ENCODE measurements at regions not wholly inside any gene's neighbourhood (a gene's known extent, or its start where the extent isn't known, plus 50 kb on each side); places are given as distances from the start of the nearest gene placed in this dataset.
"Not testable (repeated sequence)": the region's sequence is repeated elsewhere in the genome, so short reads cannot be mapped to it uniquely, and the experiment has no call there.

DNA sequence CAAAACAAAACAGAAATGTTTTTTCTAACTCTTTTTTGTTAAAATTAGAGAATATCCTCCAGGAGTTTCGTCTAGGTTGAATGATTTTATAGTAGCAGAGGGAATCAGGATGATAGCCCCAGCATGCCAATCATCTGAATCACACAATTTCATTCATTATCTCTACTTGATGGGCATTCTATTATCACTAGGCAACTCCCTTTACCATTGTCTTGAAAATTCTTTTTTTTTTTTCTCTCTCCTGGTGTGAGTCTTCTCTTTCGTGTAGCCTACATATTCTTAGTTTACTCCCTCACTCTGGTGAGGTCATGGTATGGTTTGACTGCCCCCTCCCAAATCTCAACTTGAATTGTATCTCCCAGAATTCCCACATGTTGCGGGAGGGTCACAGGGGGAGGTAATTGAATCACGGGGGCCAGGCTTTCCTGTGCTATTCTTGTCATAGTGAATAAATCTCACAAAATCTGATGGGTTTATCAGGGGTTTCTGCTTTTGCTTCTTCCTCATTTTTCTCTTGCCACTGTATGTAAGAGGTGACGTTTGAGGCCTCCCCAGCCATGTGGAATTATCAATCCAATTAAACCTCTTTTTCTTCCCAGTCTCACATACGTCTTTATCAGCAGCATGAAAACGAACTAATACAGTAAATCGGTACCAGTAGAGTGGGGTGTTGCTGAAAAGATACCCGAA is 105.0 kb downstream of the OTUD1 start:
- no peak for DNase-seq (ENCODE audit: low read depth in 2 of 2)

DNA sequence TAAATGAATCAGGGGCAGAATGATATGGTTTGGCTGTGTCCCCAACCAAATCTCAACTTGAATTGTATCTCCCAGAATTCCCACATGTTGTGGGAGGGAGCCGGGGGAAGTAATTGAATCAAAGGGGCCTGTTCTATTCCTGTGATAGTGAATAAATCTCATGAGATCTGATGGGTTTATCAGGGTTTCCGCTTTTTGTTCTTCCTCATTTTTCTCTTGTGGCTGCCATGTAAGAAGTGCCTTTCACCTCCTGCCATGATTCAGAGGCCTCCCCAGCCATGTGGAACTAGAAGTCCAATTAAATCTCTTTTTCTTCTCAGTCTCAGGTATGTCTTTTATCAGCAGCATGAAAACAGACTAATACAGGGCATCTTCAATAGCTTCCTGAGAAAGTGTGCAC is 107.0 kb downstream of the OTUD1 start:
- DNase-seq (ENCODE audit: low read depth in 2 of 2) = not testable (repeated sequence)

- DNase-seq (ENCODE audit: low read depth in 2 of 2) = no peak
These were observed 118.0 kb downstream of the OTUD1 start for GRCh38 chr10:23556727-23557440.

GRCh38 chr10:23557777-23558176 is 118.9 kb downstream of the OTUD1 start:
- no peak for DNase-seq (ENCODE audit: low read depth in 2 of 2)

DNA sequence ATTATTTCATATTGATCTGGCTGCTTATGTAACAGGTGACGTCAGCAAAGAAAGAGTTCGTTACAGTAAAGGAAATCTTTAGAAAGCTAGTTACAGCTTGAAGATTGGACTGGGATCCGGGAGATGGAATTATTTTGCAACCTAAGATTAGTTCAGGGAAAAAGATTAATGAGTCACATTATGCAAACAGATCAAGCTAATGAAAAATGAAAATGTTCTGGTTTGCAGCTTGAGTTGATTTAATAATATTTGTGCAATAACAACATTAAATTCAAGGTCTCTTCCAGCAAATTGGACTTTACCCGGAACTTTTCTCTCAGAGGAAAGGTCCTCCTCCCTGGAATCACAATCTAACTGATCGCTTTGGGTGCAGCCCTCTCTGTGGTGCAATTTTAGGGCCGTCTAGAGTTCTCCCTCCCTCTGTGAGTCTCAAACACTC is 119.5 kb downstream of the OTUD1 start:
- DNase-seq (ENCODE audit: low read depth in 2 of 2) = no peak

DNA sequence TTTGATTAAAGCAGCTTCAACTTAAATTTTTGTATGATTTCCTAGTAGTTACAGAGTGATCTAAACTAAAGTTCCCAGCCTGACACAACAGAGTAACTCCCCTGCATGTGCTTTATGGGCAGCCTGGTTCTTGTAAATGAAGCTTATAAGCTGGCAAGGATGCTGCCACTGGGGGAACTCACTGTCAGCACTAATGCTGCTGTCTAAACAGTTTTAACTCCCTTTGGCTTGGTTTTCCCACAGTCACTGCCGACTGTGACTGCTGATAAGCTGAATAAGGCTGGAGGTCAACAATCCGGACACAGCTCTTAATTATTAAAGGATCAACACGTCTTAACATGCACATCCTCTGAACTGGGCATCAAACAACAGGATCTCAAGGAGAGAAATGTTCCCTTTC is 130.1 kb downstream of the OTUD1 start:
- DNase-seq (ENCODE audit: low read depth in 2 of 2) = no peak

GRCh38 chr10:23571884-23572283 is 133.0 kb downstream of the OTUD1 start:
- DNase-seq (ENCODE audit: low read depth in 2 of 2) = no peak

GRCh38 chr10:23581906-23582450 is 143.1 kb downstream of the OTUD1 start:
- DNase-seq (ENCODE audit: low read depth in 2 of 2) = no peak

GRCh38 chr10:23584396-23584795 is 145.5 kb downstream of the OTUD1 start:
- no peak for DNase-seq (ENCODE audit: low read depth in 2 of 2)

- DNase-seq (ENCODE audit: low read depth in 2 of 2) = no peak
These were observed 146.3 kb downstream of the OTUD1 start for GRCh38 chr10:23585186-23585585.

DNA sequence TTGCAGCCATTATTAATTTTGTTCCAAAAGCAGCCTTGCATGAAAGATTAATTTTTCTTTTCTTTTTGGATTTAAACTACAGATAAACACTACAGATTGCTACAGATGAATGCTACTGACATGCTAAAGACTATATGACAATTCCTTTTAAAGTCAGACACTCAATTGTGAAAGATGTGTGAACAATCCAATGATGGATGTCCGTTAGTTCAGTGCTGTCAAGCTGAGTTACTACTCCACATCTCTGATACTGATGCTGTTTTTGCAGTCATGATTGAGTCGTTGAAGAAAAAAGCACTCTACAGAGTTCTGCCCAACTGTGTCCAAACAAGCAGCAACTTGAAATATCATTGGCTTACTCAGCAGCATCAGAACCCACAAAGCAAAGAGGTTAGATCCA is 146.8 kb downstream of the OTUD1 start:
- DNase-seq (ENCODE audit: low read depth in 2 of 2) = no peak

DNA sequence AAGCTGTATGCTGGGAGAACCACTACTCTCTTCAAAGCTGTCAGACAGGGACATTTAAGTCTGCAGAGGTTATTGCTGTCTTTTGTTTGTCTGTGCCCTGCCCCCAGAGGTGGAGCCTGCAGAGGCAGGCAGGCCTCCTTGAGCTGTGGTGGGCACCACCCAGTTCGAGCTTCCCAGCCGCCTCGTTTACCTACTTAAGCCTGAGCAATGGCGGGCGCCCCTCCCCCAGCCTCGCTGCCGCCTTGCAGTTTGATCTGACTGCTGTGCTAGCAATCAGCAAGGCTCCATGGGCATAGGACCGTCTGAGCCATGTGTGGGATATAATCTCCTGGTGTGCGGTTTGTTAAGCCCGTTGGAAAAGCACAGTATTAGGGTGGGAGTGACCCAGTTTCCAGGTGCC is 156.4 kb downstream of the OTUD1 start:
- DNase-seq (ENCODE audit: low read depth in 2 of 2) = not testable (repeated sequence)

DNA sequence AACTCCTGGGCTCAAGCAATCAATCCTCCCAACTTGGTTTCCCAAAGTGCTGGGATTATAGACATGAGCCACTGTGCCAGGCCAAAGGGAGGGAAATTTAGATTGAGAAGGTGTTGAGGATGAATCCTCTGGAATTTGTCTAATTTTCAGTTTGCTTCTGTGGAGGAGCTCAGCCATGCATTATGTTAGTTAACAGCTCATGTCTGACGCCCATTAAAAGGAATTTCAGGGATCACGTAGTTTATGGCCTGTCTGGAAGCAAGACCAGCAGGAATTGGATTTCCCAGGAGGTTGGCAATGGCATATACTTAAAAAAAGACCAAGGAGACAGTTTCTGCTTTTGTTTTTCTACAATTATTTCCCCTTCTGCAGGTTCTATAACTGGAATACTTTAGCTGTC is 165.7 kb downstream of the OTUD1 start:
- no peak for DNase-seq (ENCODE audit: low read depth in 2 of 2)

DNA sequence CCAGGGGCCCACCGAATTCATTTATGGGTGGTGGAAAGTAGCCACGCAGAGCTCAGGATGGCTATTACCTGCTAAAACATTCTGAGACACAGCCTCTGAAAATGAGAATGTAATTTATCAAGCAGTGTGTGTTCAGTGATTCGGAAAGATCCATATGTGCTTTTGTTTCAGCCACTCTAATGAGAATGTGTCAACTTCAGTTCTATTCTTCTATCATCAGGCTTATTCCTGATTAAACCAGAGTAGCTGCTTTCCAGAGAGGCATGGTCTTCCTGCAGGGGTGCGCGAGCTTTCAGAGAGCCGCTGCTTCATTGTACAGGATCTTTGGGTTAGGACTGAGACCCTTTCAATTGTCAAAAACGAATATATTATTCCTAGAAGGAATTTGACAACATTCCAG is 167.6 kb downstream of the OTUD1 start:
- DNase-seq (ENCODE audit: low read depth in 2 of 2) = no peak

DNA sequence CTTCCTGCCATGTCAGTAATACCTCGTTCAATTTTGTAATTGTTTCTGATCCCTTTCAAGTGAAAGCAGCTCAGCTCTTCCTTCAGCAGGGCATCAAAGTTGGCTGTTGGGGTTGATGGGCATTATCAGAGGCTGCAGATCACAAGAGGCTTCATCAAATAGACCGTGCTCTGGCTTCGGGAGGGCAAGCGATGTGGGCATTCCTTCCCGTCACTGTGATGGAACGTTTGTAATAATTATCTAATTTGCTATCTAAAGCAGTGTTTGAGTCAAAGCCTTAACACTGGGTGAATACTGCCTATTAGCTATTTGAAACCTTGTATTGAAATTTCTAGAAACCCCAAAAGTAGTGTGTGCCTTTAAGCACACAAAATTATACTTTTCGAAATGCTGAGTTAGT is 170.1 kb downstream of the OTUD1 start:
- DNase-seq (ENCODE audit: low read depth in 2 of 2) = no peak

- DNase-seq (ENCODE audit: low read depth in 2 of 2) = no peak
These were observed 171.9 kb downstream of the OTUD1 start for GRCh38 chr10:23610626-23611307.

DNA sequence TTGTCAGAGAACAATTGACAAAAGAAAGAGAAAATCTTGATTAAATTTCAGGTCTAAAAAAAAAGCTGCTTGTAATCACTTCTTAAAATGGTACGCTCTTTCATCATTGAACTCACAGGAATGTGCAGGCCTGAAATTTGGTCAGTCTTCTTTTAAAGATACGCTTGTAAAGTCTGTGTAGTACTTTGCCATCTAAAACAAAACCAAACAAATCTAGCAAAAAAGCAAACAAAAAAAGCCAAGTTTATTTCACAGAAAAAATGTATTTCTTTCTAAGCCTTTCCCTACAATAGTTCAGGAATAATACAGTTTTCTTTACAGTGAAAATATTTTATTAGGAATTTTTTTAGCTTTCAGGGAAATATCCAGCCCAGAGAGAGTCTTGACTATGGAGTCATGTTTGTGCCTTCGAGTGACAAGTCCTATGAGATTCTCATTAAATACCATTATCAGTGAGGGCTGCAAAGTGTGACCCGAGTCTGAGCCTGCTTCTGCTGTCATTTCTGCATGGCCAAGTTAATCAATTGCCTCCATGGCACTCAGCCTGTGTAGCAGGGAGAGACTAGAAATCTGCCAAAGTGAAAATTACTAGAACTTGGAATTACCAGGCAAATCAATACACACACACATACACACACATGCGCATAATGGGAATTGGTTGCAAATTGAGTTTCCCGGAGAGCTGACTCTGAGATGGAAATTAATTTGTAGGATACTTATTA is 172.6 kb downstream of the OTUD1 start:
- DNase-seq (ENCODE audit: low read depth in 2 of 2) = no peak

GRCh38 chr10:23613900-23614299 is 175.0 kb downstream of the OTUD1 start:
- no peak for DNase-seq (ENCODE audit: low read depth in 2 of 2)

- no peak for DNase-seq (ENCODE audit: low read depth in 2 of 2)
These were observed 175.6 kb downstream of the OTUD1 start for GRCh38 chr10:23614483-23614882.

DNA sequence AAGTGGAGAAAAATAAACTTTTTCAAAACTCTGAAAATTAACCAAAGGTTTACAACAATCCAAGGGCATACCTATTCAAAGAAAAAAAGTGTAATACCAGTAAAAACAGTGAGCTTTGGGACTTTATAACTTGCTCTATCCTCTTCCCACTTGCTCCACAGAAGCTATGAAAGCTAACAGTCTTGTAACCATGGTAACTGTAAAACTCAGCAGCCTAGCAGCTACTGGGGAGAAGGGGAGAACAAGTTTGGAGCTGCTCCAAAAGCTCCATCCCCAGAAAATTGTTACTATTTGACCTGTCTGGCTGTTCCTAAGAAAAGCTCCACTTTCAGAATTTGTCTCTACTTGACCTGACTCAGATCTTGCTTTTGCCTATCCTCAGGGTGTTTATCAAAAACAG is 191.5 kb downstream of the OTUD1 start:
- no peak for DNase-seq (ENCODE audit: low read depth in 2 of 2)

GRCh38 chr10:23630885-23631284 is 192.0 kb downstream of the OTUD1 start:
- DNase-seq (ENCODE audit: low read depth in 2 of 2) = no peak
